ENCODE measurements at regions not wholly inside any gene's neighbourhood (a gene's known extent, or its start where the extent isn't known, plus 50 kb on each side); places are given as distances from the start of the nearest gene placed in this dataset.

DNA sequence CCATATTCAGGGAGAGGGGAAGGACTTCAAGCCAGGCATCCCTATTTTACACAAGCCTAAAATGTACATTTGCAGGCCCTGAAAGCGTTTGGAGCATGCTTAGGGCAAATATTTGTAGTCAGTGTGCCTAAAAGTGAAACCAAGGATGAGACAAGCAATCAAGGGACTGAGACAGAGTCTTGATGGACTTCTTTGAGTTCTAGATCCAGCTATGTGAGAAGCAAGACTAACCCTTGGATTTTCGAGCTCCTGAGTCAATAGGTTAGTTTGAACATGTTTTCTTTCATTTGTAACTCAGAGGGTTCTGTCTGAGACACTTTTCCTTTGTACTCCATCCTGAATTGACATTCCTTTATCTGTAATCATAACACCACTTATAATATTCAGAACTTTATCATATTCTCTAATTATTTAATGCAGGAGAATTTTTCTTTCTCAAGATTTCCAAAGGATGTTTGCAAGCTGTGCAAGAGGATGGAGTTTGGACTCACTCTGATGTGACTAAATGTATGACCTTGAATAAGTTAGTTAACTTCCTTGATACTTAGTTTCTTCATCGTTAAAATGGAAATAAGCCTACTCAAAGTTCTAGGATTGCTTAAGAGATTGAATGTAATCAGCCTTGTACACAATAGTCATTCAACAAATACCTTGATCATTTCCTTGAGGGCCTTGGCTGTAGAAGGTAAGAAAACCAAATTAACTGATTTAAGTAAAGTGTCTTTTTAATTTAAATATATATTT is 1237.8 kb upstream of the ZEB2 start:
- H3K27ac ChIP-seq: peak overlapping the region in 2 of 4 donors; percentile 17 to 41
- no peaks in the 10 kb centered on the region for H3K27me3 ChIP-seq

DNA sequence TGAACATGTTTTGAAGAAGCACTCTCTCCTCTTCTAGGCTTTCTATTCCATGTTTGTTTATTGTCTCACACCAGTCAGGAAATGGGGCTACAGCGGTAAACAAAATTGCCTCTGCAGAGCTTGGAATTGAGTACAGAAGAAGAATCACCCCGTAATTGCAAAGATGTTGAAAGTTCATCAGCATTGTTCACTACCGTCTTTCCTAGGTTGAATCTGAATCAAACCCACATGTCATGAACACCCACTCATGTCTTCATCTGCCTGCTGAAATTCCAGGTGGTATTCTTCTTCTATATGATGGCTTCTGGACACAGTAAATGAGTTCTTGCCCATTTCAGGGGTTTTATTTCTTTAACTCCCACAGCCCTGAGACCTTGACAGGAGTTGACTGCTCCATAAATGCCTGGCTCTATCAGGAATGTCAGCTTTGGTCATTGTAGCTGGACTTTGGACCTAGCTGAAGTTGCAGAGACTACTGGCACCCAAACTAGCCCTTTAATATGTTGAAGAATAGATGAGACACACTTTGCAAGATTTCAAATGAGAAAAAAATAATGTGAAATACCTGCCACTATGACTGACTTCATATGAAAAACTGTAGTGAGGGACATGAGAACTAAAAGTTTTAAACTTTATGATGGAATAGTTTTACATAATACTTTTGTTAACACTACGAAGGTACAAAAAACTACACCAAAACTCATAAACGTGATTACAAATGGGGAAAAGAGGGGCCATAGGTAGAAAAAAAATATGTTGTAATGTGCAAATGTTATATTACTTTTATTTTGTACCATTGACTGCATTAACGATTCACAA is 1235.3 kb upstream of the ZEB2 start:
- Histone ChIP-seq H3K36me3 (no peaks in the 10 kb centered on the region), H3K27ac (no peak overlapping the region), H3K27me3 (no peaks in the 10 kb centered on the region), H3K4me3 (no peak overlapping the region), H3K4me1 (peaks cover 0 to 12% (median 3%) of the 10 kb centered on the region in 4 donors), H3K9me3 (no peaks in the 10 kb centered on the region)
- DNase-seq: no peak
- no peak for TF ChIP-seq POLR2A (IDR thresholded peaks at IDR 0.05)
- TF ChIP-seq, protein P1, sequence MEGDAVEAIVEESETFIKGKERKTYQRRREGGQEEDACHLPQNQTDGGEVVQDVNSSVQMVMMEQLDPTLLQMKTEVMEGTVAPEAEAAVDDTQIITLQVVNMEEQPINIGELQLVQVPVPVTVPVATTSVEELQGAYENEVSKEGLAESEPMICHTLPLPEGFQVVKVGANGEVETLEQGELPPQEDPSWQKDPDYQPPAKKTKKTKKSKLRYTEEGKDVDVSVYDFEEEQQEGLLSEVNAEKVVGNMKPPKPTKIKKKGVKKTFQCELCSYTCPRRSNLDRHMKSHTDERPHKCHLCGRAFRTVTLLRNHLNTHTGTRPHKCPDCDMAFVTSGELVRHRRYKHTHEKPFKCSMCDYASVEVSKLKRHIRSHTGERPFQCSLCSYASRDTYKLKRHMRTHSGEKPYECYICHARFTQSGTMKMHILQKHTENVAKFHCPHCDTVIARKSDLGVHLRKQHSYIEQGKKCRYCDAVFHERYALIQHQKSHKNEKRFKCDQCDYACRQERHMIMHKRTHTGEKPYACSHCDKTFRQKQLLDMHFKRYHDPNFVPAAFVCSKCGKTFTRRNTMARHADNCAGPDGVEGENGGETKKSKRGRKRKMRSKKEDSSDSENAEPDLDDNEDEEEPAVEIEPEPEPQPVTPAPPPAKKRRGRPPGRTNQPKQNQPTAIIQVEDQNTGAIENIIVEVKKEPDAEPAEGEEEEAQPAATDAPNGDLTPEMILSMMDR (IDR thresholded peaks at IDR 0.05): no peak

More for the DNA sequence above, 1237.8 kb upstream of the ZEB2 start:
- Histone ChIP-seq H3K9me3 (no peaks in the 10 kb centered on the region), H3K36me3 (no peaks in the 10 kb centered on the region), H3K4me3 (no peak overlapping the region), H3K4me1 (peaks cover 0 to 2% (median 0%) of the 10 kb centered on the region in 4 donors)
- DNase-seq: no peak
- TF ChIP-seq, protein P1 (IDR thresholded peaks at IDR 0.05): no peak
- no peak for TF ChIP-seq POLR2A (IDR thresholded peaks at IDR 0.05)

DNA sequence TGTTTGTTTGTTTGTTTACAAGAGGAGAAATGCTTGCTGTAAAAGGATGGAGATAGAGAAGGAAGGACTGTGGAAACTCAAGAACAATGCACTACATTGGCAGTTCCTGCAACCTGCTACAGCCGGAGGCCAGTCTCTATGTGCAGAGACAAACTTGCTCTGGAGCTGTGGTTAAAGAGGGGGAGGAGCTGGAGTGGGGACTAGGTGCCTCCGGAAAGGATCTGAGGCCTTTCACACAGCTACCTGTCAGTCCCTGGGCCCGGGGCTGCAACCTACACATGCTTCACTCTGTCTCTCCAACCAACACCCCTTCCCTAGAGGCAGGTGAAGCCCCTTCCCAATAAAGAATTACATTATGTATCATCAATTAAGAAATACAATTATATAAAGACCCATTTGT is 1234.0 kb upstream of the ZEB2 start:
- DNase-seq: no peak
- Histone ChIP-seq H3K27me3 (no peaks in the 10 kb centered on the region), H3K4me1 (peaks cover 0 to 12% (median 3%) of the 10 kb centered on the region in 4 donors), H3K9me3 (no peaks in the 10 kb centered on the region), H3K36me3 (no peaks in the 10 kb centered on the region), H3K4me3 (no peak overlapping the region), H3K27ac (no peak overlapping the region)
- no peak for TF ChIP-seq POLR2A (IDR thresholded peaks at IDR 0.05)
- TF ChIP-seq, protein P1 (IDR thresholded peaks at IDR 0.05): no peak

DNA sequence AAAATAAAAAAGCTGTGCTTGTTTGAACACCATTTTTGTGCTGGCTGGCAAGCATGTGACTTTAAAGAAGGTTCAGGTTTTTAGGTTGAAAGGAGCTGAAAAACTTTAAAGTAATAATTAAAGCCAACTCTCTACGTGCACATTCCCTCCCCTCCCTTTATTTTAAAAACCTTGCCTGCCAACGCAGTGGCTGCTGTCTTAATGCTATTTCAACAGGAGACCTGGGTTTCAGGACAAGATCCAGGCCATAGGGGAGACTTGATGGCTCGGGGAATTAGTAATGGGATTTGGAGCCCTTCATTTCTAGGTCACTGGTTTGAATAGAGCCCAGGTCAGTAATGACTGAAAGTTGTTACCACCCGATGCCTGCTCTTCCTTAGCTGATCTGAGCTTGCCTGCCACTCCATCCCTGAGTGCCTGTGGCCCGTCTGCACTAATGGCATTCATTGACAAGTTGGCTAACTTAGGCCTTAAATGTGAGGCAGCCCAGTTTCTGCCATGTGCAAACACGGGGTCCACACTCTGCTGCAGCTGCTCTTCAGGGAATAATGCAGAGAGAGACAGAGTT is 1233.2 kb upstream of the ZEB2 start:
- no peak overlapping the region for H3K4me3 ChIP-seq
- no peaks in the 10 kb centered on the region for H3K27me3 ChIP-seq
- no peaks in the 10 kb centered on the region for H3K9me3 ChIP-seq
- TF ChIP-seq POLR2A (IDR thresholded peaks at IDR 0.05): no peak
- TF ChIP-seq, protein P1 (IDR thresholded peaks at IDR 0.05): no peak
- H3K36me3 ChIP-seq: no peaks in the 10 kb centered on the region
- no peak for DNase-seq
- H3K27ac ChIP-seq: peak overlapping the region in 2 of 4 donors; percentile 69 to 73
- peaks cover 0 to 12% (median 3%) of the 10 kb centered on the region in 4 donors for H3K4me1 ChIP-seq

DNA sequence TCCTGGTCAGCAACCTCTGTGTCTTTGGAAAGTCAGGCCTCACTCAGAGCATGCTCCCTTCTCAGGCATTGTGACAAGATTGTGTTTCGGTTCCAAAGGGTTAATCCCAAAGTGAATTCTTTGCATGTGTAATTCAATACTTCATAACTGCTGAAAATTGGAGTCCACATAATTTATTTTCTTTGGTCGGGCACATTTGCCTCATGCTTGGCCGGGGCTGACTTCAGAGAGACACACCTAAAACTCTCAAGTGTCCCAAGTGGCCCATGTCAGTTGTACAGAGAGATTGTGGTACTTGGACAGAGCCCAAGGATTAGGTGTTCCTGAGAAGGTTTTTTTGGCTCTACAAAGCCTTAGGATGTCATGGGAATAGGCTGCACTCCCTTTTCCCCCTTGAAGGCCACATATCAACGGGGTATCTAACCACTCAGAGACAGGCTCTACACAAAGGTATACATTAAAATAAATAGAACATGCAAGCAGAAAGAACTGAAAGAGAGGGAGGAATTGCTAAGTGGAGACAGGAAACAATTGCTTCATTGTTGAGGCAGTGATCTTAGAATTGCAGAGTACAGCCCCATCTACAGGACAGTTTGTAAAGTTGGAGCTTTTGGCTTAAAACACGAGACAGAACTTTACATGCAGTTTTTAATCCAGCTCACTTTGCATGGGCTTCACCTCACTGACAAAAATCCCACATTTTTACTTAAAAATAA is 1232.3 kb upstream of the ZEB2 start:
- Histone ChIP-seq H3K36me3 (no peaks in the 10 kb centered on the region), H3K27ac (peak overlapping the region; percentile 23 to 73 (median 67)), H3K4me1 (peaks cover 0 to 12% (median 3%) of the 10 kb centered on the region in 4 donors), H3K9me3 (no peaks in the 10 kb centered on the region), H3K27me3 (no peaks in the 10 kb centered on the region), H3K4me3 (no peak overlapping the region)
- no peak for TF ChIP-seq POLR2A (IDR thresholded peaks at IDR 0.05)
- TF ChIP-seq, protein P1 (IDR thresholded peaks at IDR 0.05): peak in 5 of 6 experiments; percentile 48 to 57 (median 51)
- no peak for DNase-seq

All from Peyer's patch (tissue), 4 donors.